ENCODE measurements at regions not wholly inside any gene's neighbourhood (a gene's known extent, or its start where the extent isn't known, plus 50 kb on each side); places are given as distances from the start of the nearest gene placed in this dataset.

DNA sequence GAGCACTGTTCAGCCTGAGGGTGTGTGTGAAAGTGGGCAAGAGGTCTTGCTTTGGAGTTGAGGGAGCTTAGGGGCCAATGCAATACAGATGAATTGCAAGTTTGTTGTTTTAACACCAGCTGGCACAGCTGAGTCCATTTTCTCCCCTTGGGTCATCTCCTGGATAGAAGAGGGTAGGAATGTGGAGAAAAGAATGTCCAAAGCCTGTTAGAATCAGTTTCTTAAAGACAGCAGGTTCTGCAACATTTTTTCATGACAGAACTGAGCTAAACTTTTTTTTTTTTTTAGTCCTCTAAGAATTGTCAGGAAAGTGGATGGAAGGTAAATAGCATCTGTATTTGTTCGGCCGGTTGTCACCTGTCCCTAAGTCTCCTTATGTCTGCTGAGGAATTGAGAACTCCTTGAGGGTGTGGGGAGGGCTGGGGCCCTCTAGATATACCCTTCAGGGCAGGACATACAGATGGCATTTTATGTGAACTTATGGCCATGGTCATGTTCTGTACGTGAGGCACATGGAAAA lies 211.1 kb upstream of the CADM1 start:
- DNase-seq: no peak

DNA sequence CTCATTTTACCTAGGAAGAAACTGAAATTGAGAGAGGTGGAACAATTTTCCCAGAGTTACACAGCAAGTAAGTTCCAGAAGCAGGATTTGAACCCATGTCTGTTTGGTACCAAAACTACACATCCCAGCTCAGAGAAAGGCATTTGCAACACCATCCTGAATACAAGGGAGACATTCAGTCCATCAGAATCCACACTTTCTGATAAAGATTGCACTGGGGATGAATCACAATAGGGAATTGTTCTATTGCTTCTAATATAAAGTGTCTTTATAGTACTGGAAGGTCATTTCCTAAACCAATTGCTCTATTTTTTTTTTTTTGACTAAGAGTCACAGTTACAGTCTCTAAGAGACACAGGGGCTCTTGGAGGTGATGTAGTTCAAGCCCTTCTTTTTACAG lies 208.1 kb upstream of the CADM1 start:
- no peak for DNase-seq

DNA sequence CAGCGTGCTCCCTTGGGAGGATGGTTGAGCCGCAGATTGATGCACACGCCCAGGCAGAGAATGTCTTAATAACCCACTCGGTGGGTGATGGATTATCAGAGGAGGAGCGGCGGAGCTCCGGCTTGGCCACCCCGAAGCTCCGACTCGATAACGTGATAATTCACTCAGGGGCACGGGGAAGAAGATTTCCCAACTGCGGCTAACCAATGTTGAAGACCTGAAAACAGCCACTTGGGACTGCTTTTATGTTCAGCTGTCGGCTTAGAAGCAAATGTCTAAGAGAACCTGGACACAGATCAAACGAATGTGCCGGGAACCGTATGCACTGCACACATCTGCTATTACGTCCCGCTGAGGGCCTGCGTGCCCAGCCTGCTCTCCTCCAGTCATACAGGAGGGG lies 206.8 kb upstream of the CADM1 start:
- no peak for DNase-seq

DNA sequence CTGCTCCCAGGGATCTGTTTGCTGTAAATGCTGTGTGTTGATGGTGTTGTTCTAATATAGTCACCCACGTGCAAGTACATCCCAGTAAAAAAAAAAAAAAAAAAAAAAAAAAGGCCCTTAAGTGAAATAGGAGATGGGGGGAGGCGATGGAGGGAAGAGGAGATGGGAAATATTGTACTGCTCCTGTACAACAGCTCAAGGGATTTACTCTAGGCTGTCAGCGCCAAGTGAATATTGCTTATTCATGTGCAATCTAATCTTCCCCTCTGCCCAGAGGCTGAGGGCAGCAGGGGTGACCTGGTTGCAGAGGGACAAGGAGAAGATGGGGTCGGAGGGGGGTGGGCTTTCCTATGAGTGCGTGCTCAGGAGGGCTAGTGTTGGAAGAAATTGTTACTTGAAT lies 206.2 kb upstream of the CADM1 start:
- no peak for DNase-seq

DNA sequence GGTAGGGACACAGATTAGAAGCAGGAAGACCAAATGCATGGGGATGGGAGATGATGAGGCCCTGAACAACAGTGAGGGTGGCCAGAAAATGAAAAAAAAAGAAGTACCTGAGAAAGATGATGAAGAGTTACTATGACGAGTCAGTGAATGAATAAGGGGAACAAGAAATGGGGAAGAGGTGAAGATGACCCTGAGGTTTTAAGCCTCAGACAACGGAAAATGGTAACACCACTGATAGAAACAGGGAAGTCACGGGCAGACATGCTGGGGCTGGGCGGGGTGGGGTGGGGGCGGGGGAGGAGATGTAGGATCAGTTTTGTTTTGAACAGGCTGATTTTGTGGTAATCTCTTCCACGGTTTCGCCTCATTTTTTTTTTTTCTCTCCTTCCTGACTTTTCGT lies 205.1 kb upstream of the CADM1 start:
- no peak for DNase-seq

DNA sequence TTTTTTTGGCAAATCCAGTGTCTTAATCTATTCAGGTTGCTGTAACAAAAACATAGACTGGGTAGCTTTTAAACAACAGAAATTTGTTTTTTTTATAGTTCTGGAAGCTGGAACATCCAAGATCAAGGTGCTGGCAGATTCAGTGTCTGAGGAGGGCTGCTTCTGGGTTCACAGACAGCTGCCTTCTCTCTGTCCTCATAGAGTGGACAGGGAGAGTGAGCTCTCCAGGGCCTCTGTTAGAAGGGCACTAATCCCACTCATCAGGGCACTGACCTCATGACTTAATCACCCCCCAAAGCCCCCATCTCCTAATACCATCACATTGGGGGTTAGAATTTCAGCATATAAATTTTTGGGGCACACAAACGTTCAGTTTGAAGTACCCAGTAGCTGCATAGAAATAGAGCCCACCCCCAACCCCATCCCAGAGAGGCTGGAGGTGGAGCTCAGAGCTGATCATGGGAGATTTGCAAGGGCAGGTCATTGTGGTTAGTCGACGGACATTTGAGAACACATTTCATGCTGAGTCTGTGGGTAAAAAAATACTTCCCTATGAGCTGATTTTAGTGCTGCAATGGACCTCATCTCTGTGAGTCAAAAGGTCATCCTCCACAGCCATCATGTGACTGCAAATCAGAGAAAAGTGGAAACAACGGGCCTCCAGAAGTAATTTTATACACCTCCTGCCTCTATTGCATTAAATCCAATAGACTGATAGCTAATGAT lies 203.1 kb upstream of the CADM1 start:
- no peak for DNase-seq

DNA sequence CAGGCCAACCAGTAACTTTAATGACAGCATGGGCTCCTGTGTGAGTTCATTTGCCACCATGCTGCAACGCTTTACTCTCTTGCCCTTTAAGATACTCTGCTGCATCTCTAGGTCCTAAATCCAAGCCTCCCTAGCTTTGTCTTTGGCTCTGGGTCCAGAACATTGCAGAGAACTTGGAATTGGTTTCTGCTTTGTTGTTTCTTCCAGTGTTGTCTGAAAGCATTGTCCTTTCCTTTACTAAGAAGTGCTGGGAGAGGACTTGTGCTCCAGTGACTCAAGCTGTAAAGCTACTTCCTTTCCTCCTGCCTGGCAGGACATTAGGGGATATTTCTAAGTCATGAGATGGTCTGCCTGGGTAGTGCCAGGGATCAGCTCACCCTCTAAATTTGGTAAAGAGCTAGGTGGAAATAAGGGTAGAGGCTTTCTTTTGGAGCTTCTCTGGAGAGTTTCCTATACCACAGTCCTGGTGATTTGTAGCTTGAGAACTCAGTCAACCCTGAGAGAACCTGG lies 202.5 kb upstream of the CADM1 start:
- no peak for DNase-seq

DNA sequence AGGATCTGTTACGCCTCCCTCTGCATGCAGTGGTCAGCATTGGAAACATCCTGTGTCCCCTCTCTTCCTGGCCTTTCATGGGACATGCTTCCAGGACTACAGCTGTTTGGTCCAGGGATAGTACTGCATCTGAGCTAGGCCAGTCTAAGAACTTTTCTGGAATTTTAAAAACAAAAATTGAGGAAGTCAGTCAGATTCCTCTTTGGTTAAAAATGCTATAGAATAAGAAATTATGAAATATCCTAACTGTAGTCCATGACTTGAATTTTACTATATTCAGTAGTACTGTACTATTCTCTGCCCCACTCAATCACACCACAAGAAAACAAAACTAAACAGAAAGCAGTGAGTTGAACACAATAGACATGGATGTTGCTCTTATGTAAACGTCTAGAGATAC lies 201.0 kb upstream of the CADM1 start:
- DNase-seq: no peak

DNA sequence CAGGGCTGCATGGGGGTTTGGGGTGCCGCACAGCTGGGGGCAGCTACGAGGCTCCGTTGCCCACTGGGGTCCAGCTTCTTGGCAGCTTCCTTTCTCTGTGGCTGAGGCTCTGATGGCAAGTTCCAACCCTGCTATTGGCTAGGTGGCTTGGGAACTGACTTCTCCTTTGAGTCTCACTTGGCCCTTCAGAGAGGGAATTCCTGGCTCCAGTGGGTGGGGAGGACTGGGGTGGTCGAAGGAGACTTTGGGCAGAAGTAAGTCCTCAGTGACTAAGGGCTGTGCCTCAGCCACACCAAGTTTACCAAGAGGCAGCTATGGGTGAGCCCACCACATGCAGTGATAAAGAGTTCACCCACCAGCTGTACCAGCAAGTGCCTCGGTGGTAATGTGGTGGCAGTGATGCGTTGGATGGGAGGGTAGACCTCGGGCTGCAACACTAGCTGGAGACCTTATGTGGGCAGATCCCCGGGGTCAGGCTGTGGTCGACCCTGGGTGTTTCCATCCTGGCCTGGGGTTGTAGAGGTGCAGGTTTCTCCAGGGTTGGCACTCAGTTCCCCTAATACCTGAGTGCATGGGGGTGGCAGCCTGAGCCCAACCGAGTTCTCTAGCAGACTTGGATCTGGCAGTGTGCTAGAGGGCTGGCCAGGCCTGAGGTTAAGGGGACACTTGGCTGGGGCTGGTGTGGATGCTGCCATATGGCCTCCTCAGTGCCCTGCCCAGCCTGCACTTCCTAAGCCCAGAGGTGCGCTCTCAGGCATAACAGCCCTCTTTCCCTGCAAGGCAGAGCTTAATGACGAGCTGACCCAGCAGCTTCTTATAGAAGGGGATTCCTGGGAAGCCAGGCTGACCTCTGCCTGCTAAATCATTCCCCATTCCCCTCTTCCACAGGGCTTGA lies 197.0 kb upstream of the CADM1 start:
- no peak for DNase-seq

DNA sequence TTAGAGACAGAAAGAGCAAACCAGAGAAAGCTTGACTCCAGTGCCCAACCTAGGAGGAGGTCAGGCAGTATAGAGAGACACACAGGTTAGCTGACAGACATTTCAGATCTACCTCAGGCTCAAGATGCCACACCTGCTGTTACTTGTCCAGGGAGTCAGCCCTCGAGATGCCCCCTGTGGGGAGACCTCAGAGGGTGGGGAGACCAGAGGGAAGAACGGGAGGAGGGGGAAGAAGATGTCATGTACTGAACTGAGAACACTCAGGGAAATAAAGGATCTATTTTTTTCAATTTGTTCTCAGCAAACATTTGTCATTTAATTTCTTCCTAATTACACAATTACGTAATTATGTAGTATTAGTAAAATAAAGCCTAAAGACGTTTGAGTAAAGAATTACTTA lies 196.3 kb upstream of the CADM1 start:
- no peak for DNase-seq

DNA sequence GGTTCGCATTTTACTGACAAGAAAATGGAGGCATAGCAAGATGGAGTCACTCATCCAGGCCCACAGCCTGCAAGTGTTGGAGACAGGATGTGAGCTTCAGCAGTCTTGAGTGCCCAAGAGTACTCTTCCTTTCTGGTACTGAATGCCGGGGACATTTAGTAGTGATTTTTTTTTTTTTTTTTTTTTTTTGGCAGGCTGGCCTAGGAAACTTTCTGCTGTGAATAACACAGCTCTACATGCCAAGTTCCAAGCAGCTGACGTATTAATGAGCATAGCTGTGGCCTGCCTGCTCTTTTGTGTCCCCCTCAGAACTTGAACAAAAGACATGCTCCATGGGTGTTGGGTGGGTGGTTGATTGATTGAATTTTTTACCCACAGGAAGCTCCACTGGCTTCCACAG lies 195.5 kb upstream of the CADM1 start:
- DNase-seq: no peak

DNA sequence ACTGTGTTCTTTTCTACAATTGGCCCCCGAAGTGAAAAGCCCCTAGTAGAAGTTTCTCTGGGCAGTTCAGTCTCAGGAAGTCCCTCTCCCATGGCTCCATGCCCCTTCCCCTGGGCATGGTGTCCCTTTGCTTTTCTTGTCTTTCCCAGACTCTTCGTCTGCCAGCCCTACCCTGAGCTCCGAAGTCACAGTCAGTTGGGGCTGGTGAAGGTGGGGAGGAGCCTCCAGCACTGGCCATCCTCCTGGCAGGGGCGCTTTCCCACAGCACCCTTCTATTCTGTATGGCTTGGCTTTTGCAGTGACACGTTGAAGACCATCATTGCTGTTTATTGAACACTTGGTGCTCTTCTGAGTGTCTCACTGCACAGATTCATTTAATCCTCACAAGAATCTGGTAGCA lies 195.1 kb upstream of the CADM1 start:
- no peak for DNase-seq

DNA sequence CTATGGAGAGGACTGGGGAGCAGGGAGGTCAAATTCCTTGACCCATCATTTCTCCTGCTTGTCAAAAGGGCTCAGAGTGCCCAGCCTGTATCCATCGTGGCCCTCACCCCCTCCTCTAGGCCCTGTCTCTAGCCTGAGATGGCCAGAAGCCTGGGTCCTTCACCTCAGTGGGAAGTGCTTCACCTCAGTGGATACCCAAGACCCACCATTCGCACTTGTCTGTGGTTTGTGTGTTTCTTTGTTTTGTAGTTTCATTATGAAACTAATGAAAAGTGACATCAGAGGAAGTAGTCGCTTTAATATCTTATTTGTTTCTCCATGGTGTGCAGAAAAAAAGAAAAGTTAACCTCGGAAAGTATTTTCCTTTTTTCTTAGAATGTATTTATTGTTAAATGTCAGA lies 194.0 kb upstream of the CADM1 start:
- DNase-seq: no peak

DNA sequence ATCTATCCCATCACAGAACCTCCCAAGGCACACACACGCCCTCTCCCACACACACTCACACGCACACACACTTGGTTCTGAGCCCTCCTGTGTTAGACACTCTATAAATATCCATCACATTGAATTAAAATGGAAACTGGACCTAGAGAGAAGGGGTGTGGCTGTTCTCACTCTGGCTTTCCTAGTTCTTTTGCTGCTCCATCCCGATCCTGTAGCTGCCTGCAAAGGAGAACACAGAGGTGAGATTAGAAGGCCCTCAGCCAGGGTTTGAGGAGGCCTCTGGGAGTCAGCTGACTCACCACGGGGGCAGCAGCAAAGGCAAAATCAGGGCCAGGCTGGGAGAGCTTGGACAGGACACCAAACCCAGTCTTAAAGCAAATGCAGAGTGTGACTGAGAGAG lies 192.3 kb upstream of the CADM1 start:
- no peak for DNase-seq

DNA sequence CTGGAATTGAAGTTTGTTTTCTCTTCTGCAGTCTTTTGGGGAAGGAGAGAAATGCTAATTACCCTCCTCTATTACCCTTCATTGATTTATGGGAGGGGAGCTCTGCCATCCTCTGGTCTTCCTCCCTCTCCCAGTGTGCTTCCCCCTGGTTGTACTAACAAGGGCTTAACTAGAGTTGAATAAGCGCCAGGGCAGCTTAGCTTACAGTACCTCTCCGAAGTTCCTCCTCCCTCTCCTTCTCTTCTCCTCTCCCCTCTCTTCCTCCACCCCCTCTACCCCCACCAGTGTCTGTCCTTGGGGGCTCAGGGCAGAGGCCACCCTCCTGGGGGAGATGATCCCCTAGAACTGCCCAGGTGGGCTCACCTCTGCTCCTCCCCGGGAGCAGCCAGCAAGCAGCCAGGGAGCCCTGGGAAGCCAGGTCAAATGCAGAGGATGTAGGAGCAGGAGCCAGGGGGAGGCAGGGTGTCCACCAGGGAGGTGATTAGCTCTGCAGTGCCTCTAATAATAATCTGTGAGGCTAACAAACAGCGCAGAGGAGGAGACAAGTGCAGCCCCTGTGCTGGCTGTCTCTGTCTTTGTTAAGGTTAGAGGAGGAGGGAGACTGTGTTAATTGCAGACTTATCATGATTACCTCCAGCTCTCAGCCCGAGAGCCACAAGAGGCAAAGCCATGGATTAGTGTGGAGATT lies 191.6 kb upstream of the CADM1 start:
- DNase-seq: peak; percentile 39

DNA sequence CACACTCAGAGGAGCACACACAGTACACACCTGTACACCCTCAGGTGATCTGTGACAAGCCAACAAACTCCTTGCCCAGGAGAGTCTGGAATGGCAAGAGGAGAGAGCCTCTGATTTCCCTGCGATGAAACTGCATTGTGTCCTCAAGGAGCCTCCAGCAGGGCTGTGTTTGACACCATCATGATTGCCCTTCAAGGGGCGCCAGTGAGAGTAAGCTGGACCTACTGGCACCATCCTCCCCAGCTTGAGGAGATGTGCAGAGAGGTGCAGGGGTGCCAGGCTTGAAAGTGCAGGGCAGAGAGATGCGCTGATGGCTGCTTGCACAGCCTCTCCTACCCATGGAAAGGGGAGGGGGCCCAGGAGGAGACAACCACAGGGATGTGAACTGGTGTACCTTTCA lies 188.8 kb upstream of the CADM1 start:
- DNase-seq: no peak

DNA sequence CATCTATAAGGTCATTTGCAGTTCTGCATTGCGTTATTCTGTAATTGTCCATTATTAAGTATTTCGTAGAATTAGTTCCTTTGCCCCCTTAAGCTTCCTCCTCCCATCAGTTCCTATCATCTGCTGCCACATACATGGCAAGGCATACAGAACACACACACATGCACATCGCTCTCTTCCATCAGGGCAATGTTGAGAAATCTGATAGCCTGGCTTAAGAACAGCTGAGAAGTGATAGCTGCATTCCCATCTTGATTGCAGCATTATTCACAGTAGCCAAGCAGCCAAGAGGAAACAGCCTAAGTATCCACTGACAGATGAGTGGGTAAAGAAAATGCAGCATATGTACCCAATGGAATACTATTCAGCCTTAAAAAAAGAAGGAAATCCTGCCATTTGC lies 186.8 kb upstream of the CADM1 start:
- DNase-seq: no peak

DNA sequence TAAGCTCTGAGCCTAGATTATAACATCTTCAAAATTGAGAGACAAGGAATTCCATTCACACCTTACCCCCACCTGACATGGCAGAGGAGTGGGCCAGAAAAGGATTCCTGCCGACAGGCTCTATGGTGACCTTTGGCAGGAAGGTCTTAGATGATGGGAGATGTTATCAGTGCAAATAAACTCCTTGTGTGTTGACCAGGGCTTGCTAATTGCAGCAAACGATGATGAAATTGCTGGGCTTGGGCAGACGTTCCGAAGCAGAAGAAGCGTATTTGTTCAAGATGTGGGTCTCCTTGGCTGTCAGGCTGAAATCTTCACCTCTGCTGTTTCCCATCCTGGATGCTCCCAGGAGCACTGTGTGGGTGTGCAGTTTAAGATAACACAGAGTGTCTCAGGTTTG lies 183.7 kb upstream of the CADM1 start:
- DNase-seq: no peak

DNA sequence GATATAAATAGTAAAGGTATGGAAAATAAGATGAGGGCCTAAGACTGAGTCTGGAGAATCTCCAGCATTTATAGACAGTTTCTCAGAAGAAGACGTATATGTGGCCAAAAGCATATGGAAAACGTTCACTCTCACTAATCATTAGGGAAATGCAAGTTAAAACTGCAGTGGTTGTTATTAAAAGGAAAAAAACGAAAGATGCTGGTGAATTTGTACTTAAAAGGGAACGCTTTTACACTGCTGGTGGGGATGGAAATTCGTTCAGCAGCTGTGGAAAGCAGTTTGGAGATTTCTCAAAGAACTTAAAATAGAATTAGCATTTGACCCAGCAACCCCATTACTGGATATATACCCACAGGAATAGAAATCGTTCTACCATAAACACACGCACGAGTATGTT lies 180.5 kb upstream of the CADM1 start:
- no peak for DNase-seq

DNA sequence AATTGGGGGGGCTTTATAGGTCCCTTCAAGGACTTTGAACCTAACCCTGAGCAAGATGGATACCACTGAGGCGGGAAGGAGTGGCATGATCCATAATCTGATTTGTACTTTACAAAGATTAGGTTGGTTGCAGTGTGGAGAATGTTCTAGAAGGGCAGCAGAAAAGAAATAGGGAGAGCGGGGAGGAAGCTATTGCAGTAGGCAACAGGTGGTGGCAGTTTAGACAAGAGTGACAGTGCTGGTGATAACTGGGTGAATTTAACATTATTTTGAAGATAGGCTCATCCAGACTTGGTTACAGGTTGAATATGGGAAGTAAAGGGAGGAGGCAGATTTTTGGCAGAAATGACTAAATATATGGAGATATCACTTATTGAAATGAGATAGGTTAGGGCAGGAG lies 179.9 kb upstream of the CADM1 start:
- no peak for DNase-seq

DNA sequence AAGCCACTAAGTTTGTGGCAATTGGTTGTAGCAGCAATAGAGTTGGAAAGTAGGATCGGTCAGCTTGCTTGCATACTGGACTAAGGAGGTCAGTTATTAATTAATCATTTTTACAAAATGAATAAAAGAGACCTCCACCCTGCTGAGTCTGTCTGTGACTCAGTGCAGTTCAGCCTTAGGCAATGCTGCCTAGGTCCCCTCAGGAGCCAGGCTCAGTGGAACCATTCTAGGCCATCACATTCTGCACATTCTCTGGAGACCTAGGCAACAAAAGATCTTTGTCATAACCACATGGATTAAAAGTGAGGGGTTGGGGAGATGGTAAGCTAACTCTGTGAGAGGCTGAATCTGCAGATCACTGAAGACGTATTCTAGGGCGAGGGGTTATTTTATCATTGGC lies 178.7 kb upstream of the CADM1 start:
- DNase-seq: no peak

DNA sequence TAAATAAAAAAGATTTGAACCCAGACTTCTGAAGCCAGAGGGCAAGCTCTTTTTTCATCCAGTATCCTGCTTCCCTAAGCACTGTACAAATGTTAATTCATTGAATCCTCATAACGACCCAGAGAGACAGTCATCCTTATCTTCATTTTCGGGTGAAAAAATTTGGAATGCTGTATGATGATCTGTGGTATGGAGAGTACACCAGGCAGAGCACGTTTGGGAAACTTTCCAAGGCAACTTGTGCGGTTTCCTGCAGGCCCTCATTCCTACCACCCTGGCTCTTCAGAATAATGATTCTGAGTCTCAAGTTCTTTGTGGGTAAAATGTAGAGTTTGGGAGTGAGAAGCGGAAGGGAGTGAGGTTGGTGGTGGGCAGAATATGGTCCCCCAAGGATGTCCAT lies 177.9 kb upstream of the CADM1 start:
- DNase-seq: no peak

DNA sequence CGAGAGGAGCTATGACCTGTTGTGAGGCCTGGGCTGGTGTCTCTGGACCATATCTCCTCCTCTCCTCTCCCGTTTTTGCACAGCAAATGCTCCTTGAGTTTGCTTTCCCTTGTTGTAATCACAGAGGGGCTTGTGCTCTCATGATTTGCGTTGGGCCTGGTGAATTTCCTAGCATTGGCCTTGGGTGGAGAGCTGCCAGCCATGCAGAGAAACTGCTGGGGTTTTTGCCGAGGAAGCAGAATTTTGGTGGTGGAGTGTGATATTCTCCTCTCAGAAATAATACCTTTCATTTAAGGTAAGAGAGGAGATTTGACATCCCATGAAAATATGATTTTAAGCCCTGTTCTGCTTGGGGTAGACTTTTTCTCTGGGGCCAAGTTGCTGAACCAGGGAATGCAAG lies 175.7 kb upstream of the CADM1 start:
- no peak for DNase-seq
